HG03575 (cell line): ENCODE measurements at regions not wholly inside any gene's neighbourhood (a gene's known extent, or its start where the extent isn't known, plus 50 kb on each side); places are given as distances from the start of the nearest gene placed in this dataset.
"Not testable (repeated sequence)": the region's sequence is repeated elsewhere in the genome, so short reads cannot be mapped to it uniquely, and the experiment has no call there.

Experiments
- ATAC-seq: cut with Tn5 transposase; IDR thresholded peaks from one replicate; pipeline ENCODE4 v1.9.1; 2021; ENCODE audit not compliant: unreplicated experiment, insufficient number of reproducible peaks, low FRiP score; ENCODE audit errors: extremely low read depth

DNA sequence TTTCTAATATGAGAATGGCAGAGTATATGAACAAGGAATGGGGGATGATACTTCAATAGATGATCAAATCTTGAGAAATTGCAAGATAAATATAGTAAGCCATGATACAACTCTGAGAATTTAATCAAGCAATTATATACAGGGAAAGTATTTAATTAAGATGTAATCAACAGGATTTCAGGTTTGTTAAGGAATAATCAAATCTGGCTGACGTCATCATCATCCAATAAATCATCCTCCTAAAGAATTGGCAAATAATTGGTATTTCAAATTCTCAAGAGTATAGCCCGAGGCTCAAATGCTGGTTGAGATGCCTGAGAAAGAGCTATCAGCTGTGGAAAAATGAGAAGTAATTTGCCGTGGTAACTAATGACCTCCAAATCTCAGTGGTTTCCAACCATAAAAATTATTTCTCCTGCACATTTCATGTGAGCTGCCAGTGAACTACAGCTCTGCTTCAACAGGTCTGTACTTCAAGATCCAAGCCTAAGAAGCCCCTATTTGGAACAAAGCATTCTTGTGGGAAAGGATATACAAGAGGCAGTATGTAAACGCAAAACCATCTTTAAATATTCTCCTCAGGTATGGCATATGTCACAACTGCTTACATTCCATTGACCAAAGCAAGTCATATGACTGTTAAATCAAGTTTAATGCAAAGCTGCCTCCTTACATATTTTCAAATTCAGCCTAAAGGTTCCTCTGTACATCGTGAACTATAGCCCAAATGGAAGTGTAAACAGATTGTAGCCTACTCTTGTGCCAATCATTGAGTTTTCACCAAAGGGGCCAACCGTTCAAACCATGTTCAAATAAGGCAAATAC, 503.0 kb downstream of the KIF20B start:
- no peak for ATAC-seq

DNA sequence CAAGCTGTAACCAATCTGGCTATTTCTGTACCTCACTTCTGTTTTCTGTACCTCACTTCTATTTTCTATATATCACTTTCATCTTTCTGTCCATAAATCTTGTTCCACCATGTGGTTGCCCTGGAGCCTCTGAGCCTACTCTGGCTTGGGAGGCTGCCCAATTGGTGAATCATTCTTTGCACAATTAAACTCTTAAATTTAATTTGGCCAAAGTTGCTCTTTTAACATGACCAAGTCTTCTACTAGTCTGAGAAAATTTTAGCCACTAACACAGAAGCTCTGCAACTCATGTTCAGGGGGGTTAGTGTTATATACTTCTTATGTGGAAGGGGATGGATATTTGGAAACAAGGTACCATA, 503.5 kb downstream of the KIF20B start:
- ATAC-seq: no peak

- no peak for ATAC-seq
Observed at GRCh38 chr10:90205340-90205739, 503.9 kb downstream of the KIF20B start.

- ATAC-seq: no peak
Observed at GRCh38 chr10:90213346-90213745, 512.0 kb downstream of the KIF20B start.

- no peak for ATAC-seq
Observed at GRCh38 chr10:90218846-90219245, 517.5 kb downstream of the KIF20B start.

GRCh38 chr10:90222372-90222771, 521.0 kb downstream of the KIF20B start:
- ATAC-seq: no peak

DNA sequence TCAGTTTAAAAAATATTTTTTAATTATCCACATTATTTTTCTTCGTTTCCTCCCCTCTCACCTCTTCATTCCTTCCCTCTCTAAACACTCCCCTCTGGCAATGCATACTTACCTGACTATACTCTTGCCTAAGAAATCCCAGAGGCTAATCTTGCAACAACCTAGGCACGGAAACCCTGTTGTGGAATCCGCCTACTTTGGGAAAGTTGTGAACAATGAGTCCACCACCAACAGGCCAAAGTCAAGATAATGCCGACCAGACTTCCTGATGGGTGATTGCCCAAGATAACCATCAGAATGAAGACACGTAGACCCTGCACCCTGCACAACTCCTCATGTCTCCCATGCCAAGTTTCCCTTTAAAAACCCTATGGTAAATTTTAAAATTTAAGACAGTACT, 521.5 kb downstream of the KIF20B start:
- no peak for ATAC-seq

- ATAC-seq: no peak
Observed at GRCh38 chr10:90224791-90225566, 523.6 kb downstream of the KIF20B start.

DNA sequence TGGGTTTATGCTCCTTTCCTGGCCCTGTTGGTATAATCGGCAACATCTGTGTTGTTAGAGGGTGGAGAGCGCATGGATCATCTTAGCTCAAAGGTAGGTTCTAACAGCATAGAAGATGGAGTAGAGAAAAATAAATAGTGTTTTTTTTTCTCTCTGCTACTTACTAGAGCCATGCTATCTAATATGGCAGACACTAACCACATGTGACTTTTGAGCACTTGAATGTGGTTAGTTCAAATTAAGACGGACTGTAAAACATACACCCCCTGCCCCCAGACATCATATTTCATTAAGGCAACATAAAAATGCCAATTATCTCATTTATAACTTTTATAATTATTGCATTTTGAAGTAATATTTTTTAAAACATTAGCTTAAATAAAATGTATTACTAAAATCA, 525.1 kb downstream of the KIF20B start:
- no peak for ATAC-seq

DNA sequence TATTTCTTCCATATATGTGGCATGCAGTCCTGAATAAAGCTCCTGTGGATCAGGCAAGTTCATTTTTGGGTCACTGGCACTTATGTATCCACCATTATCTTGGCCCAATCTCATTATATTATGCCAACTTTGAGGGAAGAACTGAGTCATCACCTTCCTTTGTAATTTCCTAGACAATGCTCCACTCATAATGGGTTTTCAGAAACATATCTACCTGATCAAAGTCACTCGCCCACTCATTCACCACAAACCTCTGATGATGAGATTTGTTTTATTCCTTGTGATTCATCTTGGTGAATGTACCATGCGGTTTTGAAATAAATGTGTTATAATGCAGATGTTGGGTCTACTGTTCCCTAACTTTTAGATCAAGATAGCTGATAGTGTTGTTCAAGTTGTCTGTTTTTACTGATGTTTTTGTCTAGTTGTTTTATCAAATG, 525.8 kb downstream of the KIF20B start:
- ATAC-seq: no peak

GRCh38 chr10:90227786-90228185, 526.4 kb downstream of the KIF20B start:
- no peak for ATAC-seq

DNA sequence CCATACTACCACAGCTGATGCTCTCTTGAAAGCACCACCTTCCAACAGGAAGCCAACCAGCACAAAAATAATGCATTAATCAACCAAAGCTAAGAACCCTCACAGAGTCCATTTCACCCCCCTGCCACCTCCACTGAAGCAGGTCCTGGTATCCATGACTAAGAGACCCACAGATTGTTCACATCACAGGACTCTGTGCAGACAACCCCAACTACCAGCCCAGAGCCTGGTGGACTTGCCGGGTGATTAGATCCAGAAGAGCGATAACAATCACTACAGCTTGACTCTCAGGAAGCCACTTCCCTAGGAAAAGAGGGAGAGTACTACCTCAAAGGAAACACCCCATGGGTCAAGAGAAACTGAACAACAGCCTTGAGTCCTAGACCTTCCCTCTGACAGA, 528.1 kb downstream of the KIF20B start:
- no peak for ATAC-seq

DNA sequence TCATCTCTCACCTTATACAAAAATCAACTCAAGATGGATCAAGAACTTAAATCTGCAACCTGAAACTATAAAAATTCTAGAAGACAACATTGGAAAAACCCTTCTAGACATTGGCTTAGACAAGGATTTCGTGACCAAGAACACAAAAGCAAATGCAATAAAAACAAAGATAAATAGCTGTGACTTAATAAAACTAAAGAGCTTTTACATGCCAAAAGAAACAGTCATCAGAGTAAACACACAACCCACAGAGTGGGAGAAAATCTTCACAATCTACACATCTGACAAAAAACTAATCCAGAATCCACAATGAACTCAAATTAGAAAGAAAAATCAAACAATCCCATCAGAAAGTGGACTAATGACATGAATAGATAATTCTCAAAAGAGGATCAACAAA, 532.4 kb downstream of the KIF20B start:
- ATAC-seq: not testable (repeated sequence)

GRCh38 chr10:90245623-90246022, 544.2 kb downstream of the KIF20B start:
- no peak for ATAC-seq

DNA sequence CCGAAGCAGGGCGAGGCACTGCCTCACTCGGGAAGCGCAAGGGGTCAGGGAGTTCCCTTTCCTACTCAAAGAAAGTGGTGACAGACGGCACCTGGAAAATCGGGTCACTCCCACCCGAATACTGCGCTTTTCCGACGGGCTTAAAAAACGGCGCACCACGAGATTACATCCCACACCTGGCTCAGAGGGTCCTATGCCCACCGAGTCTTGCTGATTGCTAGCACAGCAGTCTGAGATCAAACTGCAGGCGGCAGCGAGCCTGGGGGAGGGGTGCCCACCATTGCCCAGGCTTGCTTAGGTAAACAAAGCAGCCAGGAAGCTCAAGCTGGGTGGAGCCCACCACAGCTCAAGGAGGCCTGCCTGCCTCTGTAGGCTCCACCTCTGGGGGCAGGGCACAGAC, 549.4 kb downstream of the KIF20B start:
- not testable (repeated sequence) for ATAC-seq

GRCh38 chr10:90269699-90270098, 568.3 kb downstream of the KIF20B start:
- ATAC-seq: no peak

DNA sequence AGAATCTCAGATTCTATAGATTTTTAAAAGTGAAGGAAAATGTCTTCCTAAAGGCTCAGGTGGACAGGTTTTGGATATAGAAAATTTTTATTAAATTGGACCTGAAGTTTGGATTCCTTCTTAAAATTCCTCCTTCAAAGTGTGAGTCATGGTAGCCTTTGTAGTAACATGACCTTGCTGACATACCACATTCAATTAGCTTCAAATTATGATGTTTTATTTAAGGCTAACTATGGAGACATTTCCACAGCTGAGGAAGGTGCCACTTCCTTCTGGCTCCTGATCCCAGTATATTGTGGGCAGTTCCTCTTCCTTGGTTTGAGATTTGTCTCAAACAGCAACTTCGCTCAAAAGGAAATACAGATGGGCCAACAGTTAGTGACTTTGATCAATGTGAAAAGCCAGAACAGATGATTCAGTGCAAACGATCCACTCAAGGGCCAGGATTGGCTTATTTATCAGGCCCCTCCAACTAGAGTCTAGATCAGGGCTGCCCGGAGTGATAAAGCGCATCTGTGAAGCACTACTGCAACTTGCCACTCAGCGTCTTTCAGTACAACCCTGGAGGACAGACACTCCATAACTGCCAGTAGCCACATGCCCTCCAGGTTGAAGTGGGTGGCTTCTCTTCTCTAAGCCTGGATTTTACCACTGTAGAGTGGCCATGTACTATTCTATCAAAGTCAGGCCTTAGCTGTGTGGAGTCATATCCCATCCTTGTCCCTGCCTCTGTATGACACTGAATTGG, 573.5 kb downstream of the KIF20B start:
- ATAC-seq: no peak

DNA sequence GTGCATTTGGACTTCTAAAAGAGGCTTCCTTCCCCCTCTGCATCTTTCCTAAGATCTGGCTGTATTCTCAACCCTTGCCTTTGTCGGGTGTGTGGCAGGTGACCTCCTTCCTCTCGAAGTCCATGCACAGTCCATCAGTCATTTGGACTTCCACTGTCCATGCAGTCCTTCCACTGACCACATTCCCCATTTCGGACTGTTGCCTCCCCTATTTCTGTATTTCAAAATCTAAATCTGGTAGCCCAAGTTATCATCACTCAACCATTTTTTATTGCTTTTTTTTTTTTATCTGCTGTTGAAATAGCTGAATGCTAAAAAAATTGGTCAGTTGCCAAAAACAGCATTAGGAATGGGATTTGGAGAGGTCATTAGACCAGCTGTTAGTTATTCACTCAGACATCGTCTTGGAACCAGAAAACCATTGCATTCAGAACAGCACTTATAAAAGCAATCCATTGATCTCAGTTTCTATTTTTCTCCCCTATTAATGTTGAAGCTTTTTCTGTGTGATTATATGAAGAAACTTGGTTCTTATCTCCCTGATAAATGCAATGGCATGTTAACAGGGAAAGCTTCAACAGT, 575.6 kb downstream of the KIF20B start:
- ATAC-seq: no peak

GRCh38 chr10:90286406-90286805, 571.4 kb downstream of the HTR7 start:
- ATAC-seq: no peak
